Heart right ventricle (tissue), 16 donors: ENCODE measurements at regions not wholly inside any gene's neighbourhood (a gene's known extent, or its start where the extent isn't known, plus 50 kb on each side); places are given as distances from the start of the nearest gene placed in this dataset.
"Not testable (repeated sequence)": the region's sequence is repeated elsewhere in the genome, so short reads cannot be mapped to it uniquely, and the experiment has no call there.

Experiments used
- ATAC-seq, 8 donors: fragments of 200-7000 bp; cut with Tn5 transposase; one replicate each; pipeline ENCODE4 v1.9.1; 2020; ENCODE audit warnings: mild to moderate bottlenecking in 8 of 8, moderate library complexity in 8 of 8, moderate number of reproducible peaks in 1 of 8
- DNase-seq, 2 donors: peaks; one replicate each; pipeline ENCODE4 v3.0.0-alpha.2; 2020
- H3K27ac ChIP-seq, 10 donors: fragments of 200-600 bp; sonication (generic) in 2 of 10; one replicate each; pipeline versions ENCODE4 v1.5.0 to v1.8.0; 2020 to 2022; ENCODE audit warnings: mild to moderate bottlenecking in 3 of 10
- H3K27me3 ChIP-seq, 7 donors: fragments of 200-600 bp; one replicate each; pipeline ENCODE4 v1.8.0; 2021 to 2022; ENCODE audit warnings: mild to moderate bottlenecking in 2 of 7
- H3K36me3 ChIP-seq, 9 donors: fragments of 200-600 bp; sonication (generic) in 1 of 9; one replicate each; pipeline versions ENCODE4 v1.5.0 to v1.8.0; 2020 to 2022; ENCODE audit warnings: mild to moderate bottlenecking in 2 of 9
- H3K4me1 ChIP-seq, 9 donors: fragments of 200-600 bp; sonication (generic) in 1 of 9; one replicate each; pipeline versions ENCODE4 v1.5.0 to v1.8.0; 2020 to 2022; ENCODE audit warnings: mild to moderate bottlenecking in 4 of 9
- H3K4me3 ChIP-seq, 10 donors: fragments of 200-600 bp; sonication (generic) in 2 of 10; one replicate each; pipeline versions ENCODE4 v1.5.0 to v1.8.0; 2020 to 2022; ENCODE audit warnings: mild to moderate bottlenecking in 7 of 10, moderate library complexity in 2 of 10
- H3K9me3 ChIP-seq, 11 donors: fragments of 200-600 bp in 10 of 11; sonication (generic) in 2 of 11; one replicate each; pipeline versions ENCODE4 v1.5.0 to v1.8.0; 2013 to 2022; ENCODE audit warnings: mild to moderate bottlenecking in 2 of 11, control low read depth in 1 of 11, moderate library complexity in 1 of 11
- WGBS, 2 donors: extraction: QIAGEN DNeasy Blood & Tissue Kit; methylation state at CpG; one replicate each; pipeline ENCODE4 v1.1.7; 2013; ENCODE audit warnings: inconsistent platforms in 1 of 2; 5-methylcytosine and 5-hydroxymethylcytosine counted together
- intact Hi-C, 10 donors: fragments of 100-400 bp; cut with DNase I; formaldehyde crosslinking; loops; one replicate each; pipeline versions ENCODE4 v1.11.1 to v1.14.2; 2022
- TF ChIP-seq, protein P1 (sequence below), 9 donors: fragments of 200-600 bp; sonication (generic) in 2 of 9; IDR thresholded peaks; one replicate each; pipeline versions ENCODE4 v1.5.0 to v1.8.0; 2021 to 2022; ENCODE audit warnings: antibody characterized with exemption in 9 of 9, mild to moderate bottlenecking in 5 of 9, moderate library complexity in 1 of 9
- donor health status: Arrhythmogenic right ventricular cardiomyopathy.
- donor health status: ischemic (EF 13 %, LVEDD 7.1; RV severe dilation, severe dysfunction).
- donor health status: healthy with polysubstance abuse.
- donor health status: DM: no; HTN: yes; CAD: no.
- donor health status: DM: no; HTN: no; CAD: no.
- donor health status: ischemic (EF 25% LVEDD 6.9; RV normal size, moderate dysfunction).
- donor health status: ischemic (EF 25% LVEDD 5.7; RV mildly dilated, moderate dysfunction).
- donor health status: healthy.
- donor health status: DM: yes; HTN: yes; CAD: no.
- donor health status: Ischemic cardiomyopathy.
- donor health status: ischemic (EF 35%, LVEDD 5.7; RV mildly dilated, moderate dysfunction).
- donor health status: nonischemic (EF 11% LVEDD 7.7; RV severe dilation, severe dysfunction).
- donor health status: DM: yes; HTN: yes; CAD: no.
- donor health status: PGD.
- donor health status: ischemic (EF 29% LVEDD 5.4; RV normal size, mild dysfunction).
- donor health status: nonischemic (EF 23%, LVEDD 6.1; RV moderate dilation, normal function).

- no peaks in the 10 kb centered on the region for H3K36me3 ChIP-seq
- ATAC-seq (no peak), DNase-seq (no peak)
- no peak overlapping the region for H3K4me3 ChIP-seq
- H3K27me3 ChIP-seq, result no peaks in the 10 kb centered on the region
- no peaks in the 10 kb centered on the region for H3K9me3 ChIP-seq
- intact Hi-C loops, result no loop called here
- 51 to 56% methylated on average over 2 of the region's 2 CpGs for WGBS, 2 donors
- no peak overlapping the region for H3K27ac ChIP-seq
- H3K4me1 ChIP-seq, result no peaks in the 10 kb centered on the region
- TF ChIP-seq, protein P1, sequence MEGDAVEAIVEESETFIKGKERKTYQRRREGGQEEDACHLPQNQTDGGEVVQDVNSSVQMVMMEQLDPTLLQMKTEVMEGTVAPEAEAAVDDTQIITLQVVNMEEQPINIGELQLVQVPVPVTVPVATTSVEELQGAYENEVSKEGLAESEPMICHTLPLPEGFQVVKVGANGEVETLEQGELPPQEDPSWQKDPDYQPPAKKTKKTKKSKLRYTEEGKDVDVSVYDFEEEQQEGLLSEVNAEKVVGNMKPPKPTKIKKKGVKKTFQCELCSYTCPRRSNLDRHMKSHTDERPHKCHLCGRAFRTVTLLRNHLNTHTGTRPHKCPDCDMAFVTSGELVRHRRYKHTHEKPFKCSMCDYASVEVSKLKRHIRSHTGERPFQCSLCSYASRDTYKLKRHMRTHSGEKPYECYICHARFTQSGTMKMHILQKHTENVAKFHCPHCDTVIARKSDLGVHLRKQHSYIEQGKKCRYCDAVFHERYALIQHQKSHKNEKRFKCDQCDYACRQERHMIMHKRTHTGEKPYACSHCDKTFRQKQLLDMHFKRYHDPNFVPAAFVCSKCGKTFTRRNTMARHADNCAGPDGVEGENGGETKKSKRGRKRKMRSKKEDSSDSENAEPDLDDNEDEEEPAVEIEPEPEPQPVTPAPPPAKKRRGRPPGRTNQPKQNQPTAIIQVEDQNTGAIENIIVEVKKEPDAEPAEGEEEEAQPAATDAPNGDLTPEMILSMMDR (IDR thresholded peaks at IDR 0.05), result no peak
Measured at GRCh38 chr6:102820098-102820497, 1426.6 kb downstream of the GRIK2 start.

DNA sequence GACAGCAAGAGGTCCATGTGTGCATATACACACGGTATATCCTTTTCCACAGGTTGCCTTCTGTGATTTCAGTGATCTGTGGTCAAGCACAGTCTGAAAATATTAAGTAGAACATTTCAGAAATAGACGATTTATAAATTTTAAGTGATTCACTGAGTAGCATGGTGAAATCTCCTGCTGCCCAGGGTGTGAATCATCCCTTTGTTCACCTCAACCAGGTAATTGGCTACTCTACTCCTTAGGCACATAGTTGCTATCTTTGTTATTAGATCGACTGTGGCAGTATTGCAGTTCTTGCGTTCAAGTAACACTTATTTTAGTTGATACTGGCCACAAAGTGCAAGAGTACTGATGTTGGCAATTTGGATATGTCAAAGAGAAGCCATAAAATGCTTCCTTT, 1421.7 kb downstream of the GRIK2 start:
- WGBS, 2 donors, result 79 to 85% methylated on average over 4 of the region's 4 CpGs
- intact Hi-C loops, result no loop called here
- no peaks in the 10 kb centered on the region for H3K9me3 ChIP-seq

GRCh38 chr6:102813489-102814275, 1420.2 kb downstream of the GRIK2 start:
- no peak for ATAC-seq
- H3K27me3 ChIP-seq, result no peaks in the 10 kb centered on the region
- 74 to 76% methylated on average over 11 of the region's 11 CpGs for WGBS, 2 donors
- no peaks in the 10 kb centered on the region for H3K36me3 ChIP-seq
- no peak overlapping the region for H3K27ac ChIP-seq
- H3K4me1 ChIP-seq, result no peaks in the 10 kb centered on the region
- H3K9me3 ChIP-seq, result peaks cover 0 to 3% (median 0%) of the 10 kb centered on the region in 11 donors
- DNase-seq, result no peak
- intact Hi-C loops, result no loop called here
- TF ChIP-seq, protein P1 (IDR thresholded peaks at IDR 0.05), result no peak
- H3K4me3 ChIP-seq, result no peak overlapping the region

More for the DNA sequence above, 1421.7 kb downstream of the GRIK2 start:
- TF ChIP-seq, protein P1 (IDR thresholded peaks at IDR 0.05), result no peak
- H3K4me3 ChIP-seq, result no peak overlapping the region
- H3K27ac ChIP-seq, result no peak overlapping the region
- DNase-seq, result no peak
- no peaks in the 10 kb centered on the region for H3K4me1 ChIP-seq
- H3K36me3 ChIP-seq, result no peaks in the 10 kb centered on the region
- no peaks in the 10 kb centered on the region for H3K27me3 ChIP-seq
- no peak for ATAC-seq

DNA sequence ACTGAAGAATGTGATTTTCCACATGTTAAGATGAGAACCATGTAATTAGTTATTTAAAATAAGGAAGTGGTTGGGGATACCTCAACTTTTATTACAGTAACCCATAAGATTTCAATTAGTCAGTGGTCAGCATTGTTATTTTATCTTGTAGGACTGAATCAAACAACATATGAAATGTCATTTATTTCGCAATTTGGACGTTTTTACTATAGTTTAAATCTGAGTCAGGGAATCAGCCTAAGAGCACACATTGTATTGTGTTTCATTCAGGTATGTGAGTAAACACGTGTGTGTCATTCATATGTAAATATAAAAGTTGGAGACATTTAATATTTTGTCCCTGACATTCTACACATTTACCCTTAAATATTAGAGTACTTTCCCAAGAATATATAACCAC, 1418.7 kb downstream of the GRIK2 start:
- WGBS, 2 donors, result 59 to 73% methylated on average over 3 of the region's 3 CpGs
- H3K9me3 ChIP-seq, result peaks cover 0 to 4% (median 0%) of the 10 kb centered on the region in 11 donors
- DNase-seq (no peak), ATAC-seq (no peak)
- H3K27me3 ChIP-seq, result no peaks in the 10 kb centered on the region
- intact Hi-C loops, result no loop called here
- H3K27ac ChIP-seq, result no peak overlapping the region
- no peaks in the 10 kb centered on the region for H3K4me1 ChIP-seq
- TF ChIP-seq, protein P1 (IDR thresholded peaks at IDR 0.05), result no peak
- H3K4me3 ChIP-seq, result no peak overlapping the region
- H3K36me3 ChIP-seq, result no peaks in the 10 kb centered on the region

DNA sequence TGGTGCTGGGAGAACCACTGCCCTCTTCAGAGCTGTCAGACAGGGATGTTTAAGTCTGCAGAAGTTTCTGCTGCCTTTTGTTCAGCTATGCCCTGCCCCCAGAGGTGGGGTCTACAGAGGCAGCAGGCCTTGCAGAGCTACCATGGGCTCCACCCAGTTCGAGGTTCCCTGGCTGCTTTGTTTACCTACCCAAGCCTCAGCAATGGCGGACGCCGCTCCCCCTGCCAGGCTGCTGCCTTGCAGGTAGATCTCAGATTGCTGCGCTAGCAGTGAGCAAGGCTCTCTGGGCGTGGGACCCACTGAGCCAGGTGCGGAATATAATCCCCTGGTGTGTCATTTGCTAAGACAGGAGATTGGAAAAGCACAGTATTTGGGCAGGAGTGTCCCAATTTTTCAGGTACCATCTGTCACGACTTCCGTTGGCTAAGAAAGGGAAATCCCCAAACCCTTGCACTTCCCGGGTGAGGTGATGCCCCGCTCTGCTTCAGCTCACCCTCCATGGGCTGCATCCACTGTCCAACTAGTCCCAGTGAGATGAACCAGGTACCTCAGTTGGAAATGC, 1415.5 kb downstream of the GRIK2 start:
- intact Hi-C loops, H3K27ac ChIP-seq, H3K36me3 ChIP-seq, H3K27me3 ChIP-seq, H3K4me3 ChIP-seq, H3K4me1 ChIP-seq, DNase-seq, ATAC-seq: not testable (repeated sequence)
- peaks cover 0 to 15% (median 0%) of the 10 kb centered on the region in 11 donors for H3K9me3 ChIP-seq
- WGBS, 2 donors, result 84 to 85% methylated on average over 11 of the region's 11 CpGs
